ENCODE measurements at regions not wholly inside any gene's neighbourhood (a gene's known extent, or its start where the extent isn't known, plus 50 kb on each side); places are given as distances from the start of the nearest gene placed in this dataset.
A peak's percentile ranks its signal among the peaks of the same experiment; 100 is the strongest.

DNA sequence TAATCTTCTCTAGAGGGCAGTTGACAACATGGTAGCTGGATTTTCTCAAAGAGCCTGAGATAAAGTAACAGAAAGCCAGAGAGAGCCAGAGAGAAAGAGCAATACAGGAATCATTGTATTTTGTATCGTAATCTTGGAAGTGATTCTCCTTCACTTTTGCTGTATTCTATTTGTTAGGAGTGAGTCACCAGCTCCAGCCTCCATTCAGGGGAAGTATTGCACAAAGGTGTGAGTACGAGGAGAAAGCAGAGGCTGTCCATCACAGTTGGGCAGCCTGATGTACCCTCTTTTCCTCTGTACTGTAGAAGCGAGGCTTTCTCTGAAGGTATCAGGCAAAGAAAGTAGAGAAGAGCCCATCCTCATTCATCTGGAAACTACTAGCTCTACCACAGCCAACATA lies 176.8 kb downstream of the KCNS3 start:
- DNase-seq (ENCODE audit: low read depth), result no peak
- H3K4me3 ChIP-seq (ENCODE audit: control insufficient read depth, low read depth, low read length), result no peak overlapping the region
- TF ChIP-seq, protein P1, sequence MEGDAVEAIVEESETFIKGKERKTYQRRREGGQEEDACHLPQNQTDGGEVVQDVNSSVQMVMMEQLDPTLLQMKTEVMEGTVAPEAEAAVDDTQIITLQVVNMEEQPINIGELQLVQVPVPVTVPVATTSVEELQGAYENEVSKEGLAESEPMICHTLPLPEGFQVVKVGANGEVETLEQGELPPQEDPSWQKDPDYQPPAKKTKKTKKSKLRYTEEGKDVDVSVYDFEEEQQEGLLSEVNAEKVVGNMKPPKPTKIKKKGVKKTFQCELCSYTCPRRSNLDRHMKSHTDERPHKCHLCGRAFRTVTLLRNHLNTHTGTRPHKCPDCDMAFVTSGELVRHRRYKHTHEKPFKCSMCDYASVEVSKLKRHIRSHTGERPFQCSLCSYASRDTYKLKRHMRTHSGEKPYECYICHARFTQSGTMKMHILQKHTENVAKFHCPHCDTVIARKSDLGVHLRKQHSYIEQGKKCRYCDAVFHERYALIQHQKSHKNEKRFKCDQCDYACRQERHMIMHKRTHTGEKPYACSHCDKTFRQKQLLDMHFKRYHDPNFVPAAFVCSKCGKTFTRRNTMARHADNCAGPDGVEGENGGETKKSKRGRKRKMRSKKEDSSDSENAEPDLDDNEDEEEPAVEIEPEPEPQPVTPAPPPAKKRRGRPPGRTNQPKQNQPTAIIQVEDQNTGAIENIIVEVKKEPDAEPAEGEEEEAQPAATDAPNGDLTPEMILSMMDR (IDR thresholded peaks at IDR 0.05; ENCODE audit: control insufficient read depth, insufficient read depth, low read depth, low read length, missing control alignments), result no peak

DNA sequence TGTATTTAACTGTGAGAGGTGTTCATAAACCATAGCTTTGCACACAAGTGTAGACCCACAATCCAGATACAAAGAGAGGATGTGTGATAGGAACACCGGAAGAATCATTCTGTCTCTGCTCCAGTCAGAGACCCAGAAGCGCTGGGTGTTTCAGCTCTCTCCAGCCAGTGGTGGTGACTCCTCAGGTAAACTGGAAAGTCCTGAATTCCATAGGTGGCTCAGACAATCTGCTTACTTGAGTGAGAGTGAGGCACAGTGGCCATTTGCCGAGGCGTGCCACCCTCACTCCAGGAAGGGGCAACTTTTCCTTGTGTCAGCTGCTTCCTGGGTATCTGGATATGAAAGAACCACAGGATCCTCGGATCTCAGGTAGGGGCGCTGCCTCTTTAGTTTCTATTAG lies 171.5 kb downstream of the KCNS3 start:
- no peak for DNase-seq (ENCODE audit: low read depth)
- H3K4me3 ChIP-seq (ENCODE audit: control insufficient read depth, low read depth, low read length), result no peak overlapping the region
- TF ChIP-seq, protein P1 (IDR thresholded peaks at IDR 0.05; ENCODE audit: control insufficient read depth, insufficient read depth, low read depth, low read length, missing control alignments), result no peak

DNA sequence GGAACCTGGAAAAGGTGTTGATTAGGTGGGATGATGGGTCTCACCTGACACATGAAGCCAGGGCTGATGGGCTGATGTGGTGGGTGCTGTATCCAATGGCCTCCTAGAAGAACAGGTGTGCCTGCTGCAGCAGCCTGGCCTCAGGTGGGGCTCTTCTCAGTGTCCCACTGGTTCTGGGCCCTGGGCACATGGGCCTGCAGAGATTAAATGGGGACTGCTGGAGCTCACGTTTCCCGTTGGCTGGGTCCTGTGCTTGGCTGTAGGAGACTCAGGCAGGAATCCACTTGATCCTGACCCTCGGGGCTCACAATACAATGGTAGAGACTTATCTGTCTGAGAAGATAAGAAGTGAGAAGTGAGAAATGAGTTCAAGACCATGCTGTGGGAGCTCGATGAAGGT lies 170.9 kb downstream of the KCNS3 start:
- H3K4me3 ChIP-seq (ENCODE audit: control insufficient read depth, low read depth, low read length), result no peak overlapping the region
- TF ChIP-seq, protein P1 (IDR thresholded peaks at IDR 0.05; ENCODE audit: control insufficient read depth, insufficient read depth, low read depth, low read length, missing control alignments), result no peak
- DNase-seq (ENCODE audit: low read depth), result no peak

DNA sequence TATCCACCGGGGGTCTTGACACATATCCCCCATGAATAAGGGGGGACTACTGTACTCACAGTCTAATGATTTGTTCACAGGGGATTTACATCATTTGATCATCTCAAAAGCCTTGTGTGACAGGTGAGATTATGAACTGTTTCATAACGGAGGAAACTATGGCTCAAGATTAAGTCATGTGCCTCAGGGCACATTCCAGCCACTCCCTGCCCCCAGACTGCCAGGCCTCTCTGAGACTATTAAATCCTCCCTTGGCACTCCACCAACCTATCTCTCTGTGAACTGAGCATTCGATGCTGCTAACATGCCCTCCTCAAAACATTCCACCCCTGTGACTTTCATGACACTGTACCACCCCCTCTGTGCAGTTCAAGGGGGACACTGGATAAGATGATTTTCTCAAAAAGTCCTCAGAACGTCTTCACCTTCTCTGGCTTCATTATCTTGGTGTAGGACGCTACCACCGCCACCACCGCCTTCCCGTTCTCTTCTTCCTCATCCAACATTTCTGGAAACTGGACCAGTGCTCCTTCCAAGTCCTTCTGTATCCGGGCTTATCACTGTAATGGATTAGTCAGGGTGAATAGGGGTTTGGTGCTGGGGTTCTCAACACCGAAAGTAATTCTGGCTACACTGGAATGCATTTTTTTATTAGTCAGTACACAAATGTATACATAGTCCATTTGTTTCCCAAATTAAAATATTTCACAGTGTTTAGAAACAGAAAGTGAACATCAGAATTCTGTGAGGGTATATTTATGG lies 169.6 kb downstream of the KCNS3 start:
- TF ChIP-seq, protein P1 (IDR thresholded peaks at IDR 0.05; ENCODE audit: control insufficient read depth, insufficient read depth, low read depth, low read length, missing control alignments), result no peak
- no peak overlapping the region for H3K4me3 ChIP-seq (ENCODE audit: control insufficient read depth, low read depth, low read length)
- DNase-seq (ENCODE audit: low read depth), result peak; percentile 66

DNA sequence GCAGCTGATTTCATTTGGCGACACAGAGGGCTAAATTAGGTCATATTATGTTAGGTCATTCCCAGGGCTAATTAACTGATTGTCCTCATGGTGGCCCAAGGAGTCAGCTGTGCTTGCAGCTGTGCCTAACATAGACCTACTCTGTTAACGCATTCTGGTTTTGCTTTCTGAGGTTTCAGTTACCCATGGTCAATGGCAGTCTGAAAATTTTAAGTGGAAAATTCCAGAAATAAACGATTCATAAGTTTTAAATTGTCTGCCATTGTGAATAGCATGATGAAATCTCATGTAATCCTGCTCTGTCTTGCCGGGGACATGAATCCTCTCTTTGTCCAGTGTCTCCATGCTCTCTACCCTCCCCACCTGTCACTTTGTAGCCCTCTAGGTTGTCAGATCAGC lies 168.7 kb downstream of the KCNS3 start:
- H3K4me3 ChIP-seq (ENCODE audit: control insufficient read depth, low read depth, low read length), result no peak overlapping the region
- TF ChIP-seq, protein P1 (IDR thresholded peaks at IDR 0.05; ENCODE audit: control insufficient read depth, insufficient read depth, low read depth, low read length, missing control alignments), result no peak
- no peak for DNase-seq (ENCODE audit: low read depth)

DNA sequence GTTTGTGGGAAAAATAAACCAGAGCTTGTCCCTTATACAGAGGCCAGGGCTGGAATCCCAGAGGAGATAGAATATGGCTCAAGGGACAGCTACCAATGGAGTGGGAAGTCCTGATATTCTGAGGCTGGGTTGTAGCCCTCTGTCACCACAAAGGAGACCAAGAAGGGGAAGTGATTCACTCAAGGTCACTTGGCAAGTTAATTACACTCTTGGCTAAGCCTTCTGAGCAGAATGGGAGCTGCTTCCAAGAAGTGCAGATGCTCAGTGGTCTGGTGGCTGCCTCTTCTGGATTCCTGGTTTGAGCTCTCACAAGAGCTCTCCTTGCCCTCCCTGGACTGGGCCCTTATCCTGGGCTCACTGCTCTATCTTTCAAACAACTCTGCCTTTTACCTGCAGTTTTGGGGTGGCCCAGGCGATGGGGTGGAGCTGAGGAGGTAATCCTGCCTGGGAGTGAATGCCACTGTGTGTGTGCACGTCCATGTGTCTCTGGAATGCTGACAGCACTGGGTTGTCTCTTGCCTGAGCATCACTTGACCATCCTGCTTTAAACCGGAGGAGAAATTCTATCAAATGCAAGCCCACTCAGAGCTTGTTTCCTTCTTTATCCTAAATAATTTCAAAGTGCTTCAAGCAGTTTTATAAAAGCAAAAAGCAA lies 168.2 kb downstream of the KCNS3 start:
- no peak overlapping the region for H3K4me3 ChIP-seq (ENCODE audit: control insufficient read depth, low read depth, low read length)
- TF ChIP-seq, protein P1 (IDR thresholded peaks at IDR 0.05; ENCODE audit: control insufficient read depth, insufficient read depth, low read depth, low read length, missing control alignments), result no peak
- DNase-seq (ENCODE audit: low read depth), result peak; percentile 44

Measured in AG09309 (cell line).